ENCODE measurements at regions not wholly inside any gene's neighbourhood (a gene's known extent, or its start where the extent isn't known, plus 50 kb on each side); places are given as distances from the start of the nearest gene placed in this dataset.
"Not testable (repeated sequence)": the region's sequence is repeated elsewhere in the genome, so short reads cannot be mapped to it uniquely, and the experiment has no call there.

- intact Hi-C loops (cut with DNase I; ENCODE audit: low total_unique reads): no loop called here
- TF ChIP-seq CTCF (IDR thresholded peaks at IDR 0.05) (no peak), POLR2A (IDR thresholded peaks at IDR 0.05) (no peak)
- Histone ChIP-seq H3K27ac (no peak overlapping the region), H3K9me3 (no peaks in the 10 kb centered on the region), H3K4me1 (no peaks in the 10 kb centered on the region), H3K27me3 (no peaks in the 10 kb centered on the region), H3K36me3 (ENCODE audit: low read depth, missing control alignments) (no peaks in the 10 kb centered on the region), H3K4me3 (no peak overlapping the region)
- 89 to 92% methylated on average over 4 of the region's 4 CpGs for WGBS, 2 donors
- no peak for DNase-seq
These were observed 514.4 kb upstream of the TBL1XR1 start for GRCh38 chr3:177711637-177712036.

- intact Hi-C loops (cut with DNase I; ENCODE audit: low total_unique reads): no loop called here
- Histone ChIP-seq H3K27me3 (no peaks in the 10 kb centered on the region), H3K27ac (no peak overlapping the region), H3K4me1 (no peaks in the 10 kb centered on the region), H3K9me3 (no peaks in the 10 kb centered on the region), H3K4me3 (no peak overlapping the region), H3K36me3 (ENCODE audit: low read depth, missing control alignments) (no peaks in the 10 kb centered on the region)
- 67 to 80% methylated on average over 3 of the region's 3 CpGs for WGBS, 2 donors
- TF ChIP-seq CTCF (IDR thresholded peaks at IDR 0.05) (no peak), POLR2A (IDR thresholded peaks at IDR 0.05) (no peak)
- DNase-seq: no peak
These were observed 516.9 kb upstream of the TBL1XR1 start for GRCh38 chr3:177713928-177714900.

GRCh38 chr3:177714945-177715344 is 517.7 kb upstream of the TBL1XR1 start:
- no peak for TF ChIP-seq CTCF (IDR thresholded peaks at IDR 0.05)
- Histone ChIP-seq H3K36me3 (ENCODE audit: low read depth, missing control alignments) (no peaks in the 10 kb centered on the region), H3K4me3 (no peak overlapping the region), H3K4me1 (no peaks in the 10 kb centered on the region), H3K27ac (no peak overlapping the region), H3K27me3 (no peaks in the 10 kb centered on the region), H3K9me3 (no peaks in the 10 kb centered on the region)
- 82% methylated on average over 3 of the region's 3 CpGs for WGBS, 2 donors
- intact Hi-C loops (cut with DNase I; ENCODE audit: low total_unique reads): no loop called here
- no peak for DNase-seq

- Histone ChIP-seq H3K27me3 (no peaks in the 10 kb centered on the region), H3K27ac (no peak overlapping the region), H3K4me1 (no peaks in the 10 kb centered on the region), H3K4me3 (no peak overlapping the region), H3K36me3 (ENCODE audit: low read depth, missing control alignments) (no peaks in the 10 kb centered on the region), H3K9me3 (no peaks in the 10 kb centered on the region)
- 89 to 92% methylated on average over 3 of the region's 3 CpGs for WGBS, 2 donors
- no peak for DNase-seq
- intact Hi-C loops (cut with DNase I; ENCODE audit: low total_unique reads): no loop called here
- no peak for TF ChIP-seq POLR2A (IDR thresholded peaks at IDR 0.05)
- no peak for TF ChIP-seq CTCF (IDR thresholded peaks at IDR 0.05)
These were observed 518.7 kb upstream of the TBL1XR1 start for GRCh38 chr3:177715980-177716379.

- WGBS, 2 donors: 93 to 96% methylated on average over 3 of the region's 3 CpGs
- H3K4me3 ChIP-seq; intact Hi-C loops (cut with DNase I; ENCODE audit: low total_unique reads); H3K9me3 ChIP-seq; H3K27me3 ChIP-seq; H3K36me3 ChIP-seq (ENCODE audit: low read depth, missing control alignments); DNase-seq; H3K27ac ChIP-seq: not testable (repeated sequence)
- peaks cover 21% of the 10 kb centered on the region for H3K4me1 ChIP-seq
These were observed 523.6 kb upstream of the TBL1XR1 start for GRCh38 chr3:177720927-177721326.

Measured in testis (tissue), 2 donors.